GM12891 (cell line): ENCODE measurements at regions not wholly inside any gene's neighbourhood (a gene's known extent, or its start where the extent isn't known, plus 50 kb on each side); places are given as distances from the start of the nearest gene placed in this dataset.

Source experiments
- POLR2A ChIP-seq: IDR thresholded peaks from 2 replicates; pipeline ENCODE4 v1.6.1; 2011; ENCODE audit warnings: low read depth, low read length, control low read depth
- POLR2AphosphoS5 ChIP-seq: IDR thresholded peaks from 2 replicates; pipeline ENCODE4 v1.6.1; 2011; ENCODE audit warnings: low read depth, low read length, control low read depth
- SPI1 ChIP-seq: IDR thresholded peaks from 2 replicates; pipeline ENCODE4 v1.6.1; 2011; ENCODE audit warnings: low read depth, low read length, control low read depth
- TAF1 ChIP-seq: IDR thresholded peaks from 2 replicates; pipeline ENCODE4 v1.6.1; 2011; ENCODE audit warnings: low read depth, low read length, control low read depth

DNA sequence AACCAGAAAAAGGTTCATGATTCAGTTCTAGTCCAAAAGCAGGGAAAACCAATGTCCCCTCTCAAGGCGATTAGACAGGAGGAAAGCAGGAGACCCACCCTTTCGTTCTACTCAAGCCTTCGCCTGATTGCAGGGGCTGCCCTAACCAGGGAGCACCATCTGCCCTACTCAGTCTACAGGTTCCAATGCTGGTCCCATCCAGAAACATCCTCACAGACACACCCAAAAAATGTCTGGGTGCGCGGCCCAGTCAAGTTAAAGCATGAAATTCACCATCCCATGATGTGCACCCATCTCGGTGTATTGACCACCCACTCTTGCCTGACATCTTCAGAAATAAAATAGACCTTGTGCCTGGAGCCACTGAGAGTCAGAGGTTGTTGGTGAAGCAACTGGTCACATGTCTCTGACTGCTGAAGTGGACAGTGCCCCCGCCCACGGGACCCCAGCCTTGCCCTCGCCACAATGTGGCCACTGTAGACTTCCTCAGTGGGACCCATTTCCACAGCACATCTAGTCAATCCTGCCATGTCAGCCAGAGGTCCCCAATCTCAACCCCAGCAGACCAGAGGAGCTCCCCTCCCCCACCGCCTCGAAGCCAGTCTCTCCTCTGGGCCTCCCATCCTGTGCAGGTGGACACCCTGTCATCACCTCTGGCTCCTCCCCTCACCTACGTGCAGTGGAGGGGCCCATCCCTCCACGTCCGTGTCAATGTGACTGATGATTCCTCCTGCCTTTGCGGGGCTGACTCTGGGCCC lies 116.3 kb upstream of the PPP2R2D start:
- no peak for TF ChIP-seq POLR2AphosphoS5
- TF ChIP-seq SPI1 = no peak
- TF ChIP-seq POLR2A = no peak
- no peak for TF ChIP-seq TAF1
